H1 (cell line): ENCODE measurements at regions not wholly inside any gene's neighbourhood (a gene's known extent, or its start where the extent isn't known, plus 50 kb on each side); places are given as distances from the start of the nearest gene placed in this dataset.

Experiments
- CTCF ChIA-PET: fragments of 300-600 bp; sonication (Branson Sonifier 250); formaldehyde crosslinking; loops from one replicate; lab custom pipeline; 2021; ENCODE audit not compliant: partially characterized antibody; lab: Charles Lee
- POLR2A ChIA-PET: fragments of 300-600 bp; sonication (Branson Sonifier 250); formaldehyde crosslinking; loops from one replicate; lab custom pipeline; 2021; ENCODE audit warnings: inconsistent platforms; ENCODE audit not compliant: partially characterized antibody; lab: Charles Lee
- DNase-seq, 2 experiments: peaks; one replicate each; pipeline versions ENCODE4 v3.0.0 to v3.0.0-alpha.2; 2010 to 2022; ENCODE audit warnings: low spot score in 2 of 2, low read depth in 1 of 2, mixed read lengths in 1 of 2
- FAIRE-seq: peaks from 2 replicates; lab custom pipeline; 2011; peaks lifted over from hg19 to GRCh38; lab: Jason Lieb, UNC
- H2AFZ ChIP-seq: 2 replicates; pipeline ENCODE4 v1.8.1; 2012; ENCODE audit warnings: low read length, inconsistent platforms
- H2AK5ac ChIP-seq: 2 replicates; pipeline ENCODE4 v1.6.1; 2013; ENCODE audit warnings: low read depth, low read length
- H2BK120ac ChIP-seq: replicated peaks from 2 replicates; pipeline ENCODE3; 2013; ENCODE audit warnings: low read depth, low read length, inconsistent platforms
- H2BK12ac ChIP-seq: 2 replicates; pipeline ENCODE4 v1.6.1; 2013; ENCODE audit warnings: low read depth, low read length
- H2BK15ac ChIP-seq: 2 replicates; pipeline ENCODE4 v1.6.1; 2013; ENCODE audit warnings: low read length
- H2BK20ac ChIP-seq: 2 replicates; pipeline ENCODE4 v1.6.1; 2013; ENCODE audit warnings: low read length
- H2BK5ac ChIP-seq: 2 replicates; pipeline ENCODE4 v1.6.1; 2013; ENCODE audit warnings: low read depth, low read length
- H3K14ac ChIP-seq: 2 replicates; pipeline ENCODE4 v1.6.1; 2013; ENCODE audit warnings: inconsistent platforms; ENCODE audit not compliant: insufficient read length
- H3K18ac ChIP-seq: 2 replicates; pipeline ENCODE4 v1.6.1; 2013; ENCODE audit warnings: low read length; ENCODE audit errors: extremely low read depth
- H3K23ac ChIP-seq: 2 replicates; pipeline ENCODE4 v1.6.1; 2013; ENCODE audit warnings: inconsistent platforms; ENCODE audit not compliant: insufficient read length
- H3K23me2 ChIP-seq: 2 replicates; pipeline ENCODE4 v1.6.1; 2013; ENCODE audit warnings: low read depth, low read length
- H3K27ac ChIP-seq: 2 replicates; pipeline ENCODE4 v1.6.1; 2011; ENCODE audit warnings: low read depth, low read length, inconsistent platforms
- H3K27me3 ChIP-seq, 4 experiments: replicated peaks in 1 of 4; 1 replicate in 1 of 4; 2 replicates in 3 of 4; pipeline versions ENCODE4 v1.6.1 to v1.8.1; 2011 to 2013; ENCODE audit warnings: low read length in 3 of 4, mild to moderate bottlenecking in 3 of 4, inconsistent platforms in 2 of 4, mixed read lengths in 2 of 4, moderate library complexity in 1 of 4; ENCODE audit not compliant: control insufficient read depth in 3 of 4, insufficient read depth in 3 of 4; ENCODE audit errors: extremely low read depth in 1 of 4
- H3K36me3 ChIP-seq, 4 experiments: 2 replicates each; pipeline versions ENCODE4 v1.6.1 to v1.8.1; 2011 to 2013; ENCODE audit warnings: mild to moderate bottlenecking in 4 of 4, low read length in 3 of 4, moderate library complexity in 2 of 4, control low read depth in 1 of 4, inconsistent platforms in 1 of 4; ENCODE audit not compliant: insufficient read depth in 4 of 4, control insufficient read depth in 2 of 4
- H3K4ac ChIP-seq: replicated peaks from 2 replicates; pipeline ENCODE3; 2013; ENCODE audit warnings: low read length, low read depth, mixed read lengths, inconsistent platforms; ENCODE audit not compliant: insufficient read length
- H3K4me1 ChIP-seq, 4 experiments: replicated peaks in 1 of 4; 1 replicate in 1 of 4; 2 replicates in 3 of 4; pipeline versions ENCODE4 v1.6.1 to v1.8.1; 2011 to 2013; ENCODE audit warnings: low read length in 3 of 4, inconsistent platforms in 2 of 4, mixed read lengths in 1 of 4; ENCODE audit not compliant: insufficient read depth in 4 of 4, control insufficient read depth in 3 of 4
- H3K4me2 ChIP-seq, 2 experiments: 2 replicates each; pipeline versions ENCODE4 v1.6.1 to v1.8.1; 2011 to 2013; ENCODE audit warnings: low read depth in 2 of 2, low read length in 2 of 2, control low read depth in 1 of 2, inconsistent platforms in 1 of 2, mild to moderate bottlenecking in 1 of 2; ENCODE audit not compliant: insufficient read depth in 1 of 2
- H3K4me3 ChIP-seq, 4 experiments: fragments of 200-600, 300-600 bp in 1 of 4; sonication (generic), shearing (Covaris generic), sonication (Bioruptor Twin) in 1 of 4; 2 replicates each; pipeline versions ENCODE4 v1.5.1 to v1.8.1; 2011 to 2016; ENCODE audit warnings: low read length in 4 of 4, low read depth in 3 of 4, control low read depth in 2 of 4, inconsistent platforms in 2 of 4, mild to moderate bottlenecking in 2 of 4, mixed read lengths in 1 of 4, moderate library complexity in 1 of 4; ENCODE audit not compliant: insufficient read depth in 2 of 4; ENCODE audit errors: extremely low read depth in 1 of 4
- H3K56ac ChIP-seq: replicated peaks from 2 replicates; pipeline ENCODE3; 2013; ENCODE audit warnings: low read depth, mild to moderate bottlenecking, mixed read lengths, low read length, inconsistent platforms; ENCODE audit not compliant: insufficient read length
- H3K79me1 ChIP-seq: 2 replicates; pipeline ENCODE4 v1.6.1; 2013; ENCODE audit warnings: low read depth, low read length, control low read depth
- H3K79me2 ChIP-seq, 2 experiments: 2 replicates each; pipeline versions ENCODE4 v1.6.1 to v1.8.1; 2012 to 2013; ENCODE audit warnings: low read length in 2 of 2, mild to moderate bottlenecking in 2 of 2, inconsistent platforms in 1 of 2; ENCODE audit not compliant: insufficient read depth in 2 of 2, control insufficient read depth in 1 of 2
- H3K9ac ChIP-seq, 4 experiments: replicated peaks in 1 of 4; 1 replicate in 1 of 4; 2 replicates in 3 of 4; pipeline versions ENCODE4 v1.6.1 to v1.8.1; 2011 to 2013; ENCODE audit warnings: low read depth in 3 of 4, low read length in 3 of 4, control low read depth in 2 of 4, mild to moderate bottlenecking in 2 of 4, moderate library complexity in 2 of 4, inconsistent platforms in 1 of 4; ENCODE audit errors: extremely low read depth in 1 of 4
- H3K9me3 ChIP-seq, 2 experiments: 2 replicates each; pipeline versions ENCODE4 v1.6.1 to v1.8.1; 2012 to 2013; ENCODE audit warnings: mild to moderate bottlenecking in 2 of 2, moderate library complexity in 2 of 2, control low read depth in 1 of 2, inconsistent platforms in 1 of 2, low read depth in 1 of 2, low read length in 1 of 2, mixed read lengths in 1 of 2; ENCODE audit not compliant: insufficient read depth in 2 of 2
- H4K20me1 ChIP-seq, 2 experiments: replicated peaks in 1 of 2; 2 replicates each; pipeline versions ENCODE3 to v1.8.1; 2011 to 2013; ENCODE audit warnings: inconsistent platforms in 2 of 2, low read length in 2 of 2, mild to moderate bottlenecking in 1 of 2; ENCODE audit not compliant: insufficient read depth in 2 of 2, control insufficient read depth in 1 of 2
- H4K5ac ChIP-seq: 2 replicates; pipeline ENCODE4 v1.6.1; 2013; ENCODE audit warnings: low read length, low read depth, mixed read lengths, inconsistent platforms; ENCODE audit not compliant: insufficient read length
- H4K8ac ChIP-seq: 2 replicates; pipeline ENCODE4 v1.8.0; 2013; ENCODE audit warnings: mild to moderate bottlenecking, moderate library complexity, low read length, inconsistent platforms; ENCODE audit not compliant: insufficient read depth; ENCODE audit errors: extremely low read depth
- H4K91ac ChIP-seq: replicated peaks from 2 replicates; pipeline ENCODE3; 2013; ENCODE audit warnings: low read length, mixed read lengths, inconsistent platforms; ENCODE audit not compliant: insufficient read length
- ATF3 ChIP-seq: IDR thresholded peaks from 2 replicates; pipeline ENCODE4 v1.6.1; 2011; ENCODE audit warnings: low read depth, mild to moderate bottlenecking, low read length; ENCODE audit not compliant: insufficient read depth
- HDAC2 ChIP-seq, 2 experiments: fragments of 300-600 bp in 1 of 2; sonication (generic) in 1 of 2; IDR thresholded peaks; 2 replicates each; pipeline ENCODE4 v1.6.1; 2011 to 2012; ENCODE audit warnings: low read depth in 2 of 2, low read length in 2 of 2, mild to moderate bottlenecking in 2 of 2, moderate library complexity in 2 of 2, borderline replicate concordance in 1 of 2, inconsistent platforms in 1 of 2
- NRF1 ChIP-seq: IDR thresholded peaks from 2 replicates; pipeline ENCODE4 v1.6.1; 2011; ENCODE audit warnings: mild to moderate bottlenecking, low read depth, low read length, improper control_type of control experiment
- SIRT6 ChIP-seq: IDR thresholded peaks from one replicate; pipeline ENCODE4 v1.7.1; 2012; ENCODE audit warnings: low read length, inconsistent platforms
- SP4 ChIP-seq: IDR thresholded peaks from 2 replicates; pipeline ENCODE4 v1.6.1; 2012; ENCODE audit warnings: low read length, inconsistent platforms
- SRF ChIP-seq: IDR thresholded peaks from 2 replicates; pipeline ENCODE4 v1.6.1; 2011; ENCODE audit warnings: mild to moderate bottlenecking, low read depth, low read length, moderate library complexity
- WGBS, 2 experiments: shearing (Covaris generic) in 1 of 2; methylation state at CpG; one replicate each; pipeline versions ENCODE4 v1.1.6 to v1.1.7; 2013 to 2015; ENCODE audit warnings: low lambda C conversion rate in 2 of 2, mixed read lengths in 2 of 2, inconsistent platforms in 1 of 2, low coverage in 1 of 2, missing lambda C conversion rate in 1 of 2; ENCODE audit not compliant: insufficient replicate concordance in 2 of 2, insufficient coverage in 1 of 2, insufficient read length in 1 of 2; ENCODE audit errors: extremely low coverage in 1 of 2, missing lambda C conversion rate in 1 of 2; 5-methylcytosine and 5-hydroxymethylcytosine counted together

GRCh38 chr16:85984231-85984880 is 85.4 kb downstream of the IRF8 start:
- ChIA-PET CTCF (interaction anchor here (0.7 to 18.2 kb wide), 5 partner anchors 9 to 165 kb away, joined by 3 to 319 read pairs (median 4); no protein-coding TSS in a partner anchor), POLR2A (no interaction called here)
- Histone ChIP-seq H3K56ac (no peak overlapping the region), H3K9ac (no peak overlapping the region), H3K27ac (no peak overlapping the region), H3K23ac (no peak overlapping the region), H3K79me1 (no peaks in the 10 kb centered on the region), H2AK5ac (no peak overlapping the region), H2AFZ (no peak overlapping the region), H2BK20ac (no peak overlapping the region), H4K91ac (no peak overlapping the region), H2BK15ac (no peak overlapping the region; the same call in 1 of the 2 replicates), H2BK120ac (no peak overlapping the region), H3K4ac (no peak overlapping the region), H4K20me1 (no peaks in the 10 kb centered on the region), H3K23me2 (no peaks in the 10 kb centered on the region), H3K36me3 (no peaks in the 10 kb centered on the region), H3K4me2 (no peak overlapping the region), H4K8ac (no peak overlapping the region; the same call in 1 of the 2 replicates), H2BK12ac (no peak overlapping the region), H3K27me3 (no peaks in the 10 kb centered on the region), H3K9me3 (no peaks in the 10 kb centered on the region), H3K18ac (no peak overlapping the region), H3K79me2 (no peaks in the 10 kb centered on the region), H3K4me1 (no peaks in the 10 kb centered on the region), H4K5ac (no peak overlapping the region), H2BK5ac (no peak overlapping the region), H3K14ac (no peak overlapping the region), H3K4me3 (no peak overlapping the region)
- DNase-seq (no peak), FAIRE-seq (no peak)
- TF ChIP-seq ATF3 (no peak), SP4 (no peak), HDAC2 (IDR thresholded peaks at IDR 0.05; ENCODE audit: borderline replicate concordance in 1 of 2, low read depth in 2 of 2, low read length in 2 of 2) (no peak), SIRT6 (no peak), NRF1 (no peak), SRF (no peak)
- 91% methylated on average over 14 of the region's 14 CpGs; no CpG with 5 or more reads in 1 of the 2 experiments for WGBS, 2 experiments
